RPMI7951 (cell line): ENCODE measurements at regions not wholly inside any gene's neighbourhood (a gene's known extent, or its start where the extent isn't known, plus 50 kb on each side); places are given as distances from the start of the nearest gene placed in this dataset.

Experiments
- DNase-seq: peaks from one replicate; pipeline ENCODE4 v3.0.0-alpha.2; 2012; ENCODE audit warnings: low read depth

GRCh38 chr5:15263406-15263805 is 236.6 kb upstream of the FBXL7 start:
- DNase-seq: no peak

- no peak for DNase-seq
Observed at GRCh38 chr5:15261269-15261995, 238.5 kb upstream of the FBXL7 start.

DNA sequence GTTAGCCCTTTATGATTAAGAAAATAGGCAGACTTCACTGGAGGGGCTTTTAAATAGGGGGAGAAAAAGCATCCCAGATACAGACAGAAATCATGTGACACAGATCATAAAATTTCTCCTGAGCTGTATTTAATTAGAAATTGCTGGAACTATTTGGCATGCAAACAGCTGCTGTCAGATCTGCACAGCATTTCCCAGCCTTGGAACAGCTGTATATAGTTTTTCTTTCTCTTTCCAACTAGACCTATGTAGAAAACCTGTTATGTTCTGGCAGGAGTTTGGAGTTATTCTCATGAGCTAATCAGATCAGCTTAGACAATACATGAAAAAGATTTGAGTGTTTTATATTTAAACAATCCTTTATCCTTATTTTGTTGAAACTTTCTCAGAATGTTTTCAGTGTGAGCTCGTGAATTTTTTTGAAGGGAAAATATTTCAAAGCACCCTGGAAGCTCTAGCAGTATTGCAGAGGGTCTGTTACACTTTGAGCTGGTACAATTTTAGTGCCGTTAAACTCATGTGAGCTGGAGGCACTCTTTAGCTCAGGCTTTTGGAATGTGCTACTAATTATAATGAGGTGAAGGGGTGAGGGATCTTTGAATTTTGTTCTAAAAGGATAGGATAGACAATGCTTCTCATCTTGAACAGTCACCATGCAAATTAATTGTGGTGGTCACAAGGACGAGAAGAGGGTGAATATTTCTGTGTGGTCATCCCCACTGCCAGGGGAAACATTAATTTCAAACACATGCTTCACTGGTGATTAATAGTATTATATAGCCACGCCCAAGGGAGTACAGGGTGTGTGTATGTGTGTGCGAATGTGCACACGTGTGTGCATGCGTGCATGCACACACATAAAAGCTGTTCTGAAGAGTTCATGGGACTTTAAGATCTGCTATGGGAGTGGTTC is 239.4 kb upstream of the FBXL7 start:
- no peak for DNase-seq

DNA sequence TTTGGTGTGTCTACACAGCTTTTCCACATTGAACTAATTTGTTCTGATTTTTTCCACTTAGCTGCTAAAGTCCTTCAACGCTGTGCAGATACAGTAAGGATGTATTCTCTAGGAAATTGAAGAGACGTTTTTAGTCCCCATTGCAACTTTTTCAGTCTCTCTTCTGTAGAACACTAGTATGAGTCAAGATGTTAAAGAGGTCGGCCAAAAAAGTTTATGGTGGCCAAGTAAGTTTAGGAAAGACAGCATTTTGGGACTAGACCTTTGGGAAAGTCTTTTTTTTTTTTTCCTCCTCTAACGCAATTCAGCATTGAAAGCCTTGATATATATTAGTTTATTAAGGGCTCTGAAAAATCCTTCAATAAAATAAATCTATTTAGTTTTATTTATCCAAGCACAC is 243.5 kb upstream of the FBXL7 start:
- DNase-seq: no peak

GRCh38 chr5:15255576-15255975 is 244.4 kb upstream of the FBXL7 start:
- DNase-seq: no peak

DNA sequence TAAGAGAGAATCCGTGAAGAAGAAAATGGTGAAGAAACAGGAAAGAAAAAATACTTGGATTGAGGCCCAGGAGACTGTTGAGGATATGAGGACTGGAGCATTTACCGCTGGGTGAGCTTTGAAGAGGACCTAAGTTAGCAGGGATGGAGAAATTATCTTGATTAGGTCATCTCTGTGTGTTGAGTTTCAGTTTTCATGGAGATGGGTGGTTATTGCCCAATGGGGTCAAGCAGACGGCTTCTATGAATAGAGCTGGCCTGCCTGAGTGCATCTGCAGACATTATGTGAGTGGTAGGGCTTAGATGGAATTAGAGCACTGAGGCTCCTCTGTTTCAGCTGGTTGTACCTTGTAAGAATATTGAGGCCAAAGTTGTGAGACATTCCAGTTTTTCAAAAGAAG is 245.4 kb upstream of the FBXL7 start:
- no peak for DNase-seq

DNA sequence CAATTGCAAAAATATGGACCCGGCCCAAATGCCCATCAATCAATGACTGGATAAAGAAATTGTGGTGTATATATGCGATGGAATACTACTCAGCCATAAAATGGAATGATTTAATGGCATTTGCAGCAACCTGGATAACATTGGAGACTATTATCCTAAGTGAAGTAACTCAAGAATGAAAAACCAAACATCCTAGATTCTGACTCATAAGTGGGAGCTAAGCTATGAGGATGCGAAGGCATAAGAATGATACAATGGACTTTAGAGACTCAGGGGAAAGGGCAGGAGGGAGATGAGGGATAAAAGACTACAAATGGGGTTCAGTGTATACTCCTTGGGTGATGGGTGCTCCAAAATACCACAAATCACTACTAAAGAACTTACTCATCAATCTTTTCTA is 247.6 kb upstream of the FBXL7 start:
- DNase-seq: no peak

DNA sequence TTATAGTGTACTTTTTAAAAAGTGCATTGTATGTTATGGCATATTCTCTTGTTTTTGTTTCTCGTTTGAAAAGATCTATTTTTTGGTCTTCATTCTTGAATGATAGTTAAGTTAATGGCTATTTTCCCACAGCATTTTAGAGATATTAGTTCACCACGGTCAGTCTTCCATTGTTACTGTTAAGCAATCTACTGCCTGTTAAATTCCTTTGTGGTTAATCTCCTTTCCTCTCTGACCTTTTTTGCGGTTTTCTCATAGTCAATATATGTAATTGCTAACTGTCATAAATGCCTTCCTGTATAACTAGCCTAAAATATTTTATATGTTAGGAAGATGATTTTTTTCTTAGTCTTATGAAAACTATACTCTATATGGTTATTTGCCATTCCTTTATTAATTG is 250.8 kb upstream of the FBXL7 start:
- DNase-seq: peak; percentile 37

DNA sequence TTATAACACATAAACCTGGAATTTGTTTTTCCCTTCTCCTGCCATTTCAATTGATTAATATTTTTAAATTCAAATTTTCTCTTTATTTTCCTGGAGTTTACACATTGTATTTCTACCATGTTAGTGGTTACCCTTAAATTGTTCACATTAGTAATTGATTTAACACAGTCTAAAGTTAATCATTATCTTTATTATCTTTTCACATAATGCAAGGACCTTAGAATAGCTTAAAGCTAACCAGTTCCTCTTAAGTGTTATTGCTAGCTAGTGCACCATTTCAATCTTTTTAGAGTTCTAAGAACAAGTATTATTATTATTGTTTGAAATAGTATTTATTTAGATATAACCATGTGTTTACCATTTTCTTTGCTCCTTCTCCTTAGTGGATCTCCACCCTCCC is 251.2 kb upstream of the FBXL7 start:
- DNase-seq: no peak

DNA sequence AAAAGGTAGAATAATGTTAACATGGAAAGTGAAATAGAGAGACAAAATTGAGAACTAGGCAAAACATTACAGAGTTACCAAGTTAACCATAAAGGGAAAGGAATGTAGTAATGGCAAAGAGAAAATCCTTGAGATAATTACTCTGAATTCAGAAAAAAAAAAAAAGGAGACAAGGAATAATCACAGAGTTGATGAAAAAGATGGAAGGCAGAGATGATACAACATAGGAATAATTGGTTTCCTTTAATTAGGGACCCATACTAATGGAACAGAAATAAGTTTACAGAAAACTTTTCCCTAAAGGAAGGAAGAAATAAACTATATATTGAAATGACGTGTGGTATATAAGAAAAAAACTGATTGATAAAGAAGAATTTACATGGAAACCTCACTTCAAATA is 254.1 kb upstream of the FBXL7 start:
- no peak for DNase-seq

- DNase-seq: no peak
Observed at GRCh38 chr5:15243301-15244020, 256.5 kb upstream of the FBXL7 start.

GRCh38 chr5:15241216-15241821 is 258.7 kb upstream of the FBXL7 start:
- DNase-seq: no peak

GRCh38 chr5:15238006-15238405 is 262.0 kb upstream of the FBXL7 start:
- DNase-seq: no peak

GRCh38 chr5:15236911-15237508 is 263.0 kb upstream of the FBXL7 start:
- no peak for DNase-seq

DNA sequence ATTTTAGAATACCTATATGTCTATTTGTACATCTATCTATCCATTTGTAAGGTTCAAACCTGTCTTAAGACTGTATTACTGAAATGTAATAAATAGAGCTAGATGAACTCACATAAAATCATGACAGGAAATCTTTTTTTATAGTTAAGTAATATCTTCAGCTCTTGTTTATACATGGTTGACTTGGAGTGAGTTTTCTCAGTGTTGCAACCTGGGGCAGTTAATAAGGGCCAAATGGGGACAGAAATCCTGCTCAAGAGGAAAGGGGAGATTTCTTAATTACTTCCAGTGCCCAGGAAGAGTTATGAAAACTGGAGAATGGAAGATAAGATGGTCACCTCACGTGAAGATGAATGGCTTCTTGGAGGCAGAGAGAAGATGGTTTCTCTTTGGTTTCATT is 265.1 kb upstream of the FBXL7 start:
- DNase-seq: no peak

- no peak for DNase-seq
Observed at GRCh38 chr5:15234366-15234765, 265.6 kb upstream of the FBXL7 start.

DNA sequence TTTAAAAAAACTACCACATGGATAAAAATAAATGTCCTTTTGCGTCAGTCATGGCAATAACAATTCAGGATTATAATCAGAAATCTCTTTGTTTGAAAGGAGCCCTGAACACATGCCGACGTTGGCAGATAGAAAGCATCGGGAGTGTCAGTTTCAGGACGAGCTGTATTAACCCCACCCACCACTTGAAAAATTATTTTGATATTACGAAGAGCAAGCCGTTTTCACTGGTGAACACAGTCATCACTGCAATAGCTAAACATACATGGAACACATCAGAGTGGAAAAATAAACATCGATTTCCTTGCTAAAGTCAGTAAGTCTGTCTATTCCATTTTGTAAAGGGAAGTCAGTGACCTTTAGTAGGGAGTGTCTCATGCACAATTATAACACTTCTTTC is 266.4 kb upstream of the FBXL7 start:
- DNase-seq: no peak

- no peak for DNase-seq
Observed at GRCh38 chr5:15222156-15222555, 277.8 kb upstream of the FBXL7 start.

- no peak for DNase-seq
Observed at GRCh38 chr5:15220642-15221173, 279.3 kb upstream of the FBXL7 start.

DNA sequence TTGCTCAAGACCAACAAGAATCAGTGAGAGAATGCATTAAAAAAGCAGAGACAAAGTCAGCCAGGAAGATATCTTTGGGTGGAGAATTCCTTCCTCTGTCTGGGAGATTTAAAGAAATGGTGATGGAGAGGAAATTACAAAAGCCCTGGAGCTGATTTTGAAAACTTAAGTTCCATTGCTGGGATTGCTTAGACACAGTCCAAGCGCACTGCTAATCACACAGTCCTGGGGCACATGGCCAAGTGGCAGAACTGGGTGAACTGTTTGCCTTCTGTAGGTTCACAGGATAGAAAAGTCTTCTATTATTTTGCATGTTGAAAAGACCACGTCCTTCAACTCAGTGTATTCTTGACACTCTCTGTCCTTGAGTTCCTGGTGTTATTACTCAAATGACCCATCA is 284.9 kb upstream of the FBXL7 start:
- DNase-seq: no peak

GRCh38 chr5:15214010-15214409 is 286.0 kb upstream of the FBXL7 start:
- DNase-seq: no peak
